HEK293T (cell line): ENCODE measurements at regions not wholly inside any gene's neighbourhood (a gene's known extent, or its start where the extent isn't known, plus 50 kb on each side); places are given as distances from the start of the nearest gene placed in this dataset.

Source experiments
- CTCF ChIA-PET: fragments of 350-600 bp; formaldehyde crosslinking; extraction: SDS; loops from one replicate; lab custom pipeline; 2021; ENCODE audit warnings: antibody characterized with exemption, inconsistent platforms; lab: Yijun Ruan, JAX
- POLR2A ChIA-PET: fragments of 350-600 bp; formaldehyde crosslinking; extraction: SDS; loops from one replicate; lab custom pipeline; 2020; ENCODE audit warnings: antibody characterized with exemption, inconsistent platforms; lab: Yijun Ruan, JAX
- DNase-seq: peaks from one replicate; pipeline ENCODE4 v3.0.0; 2012; ENCODE audit warnings: mixed read lengths; ENCODE audit errors: extremely low spot score
- ARNT ChIP-seq: fragments of 450-650 bp; IDR thresholded peaks from 2 replicates; pipeline ENCODE4 v1.6.1; 2017; ENCODE audit warnings: mild to moderate bottlenecking
- BHLHE40 ChIP-seq: fragments of 450-650 bp; IDR thresholded peaks from 2 replicates; pipeline ENCODE4 v1.6.1; 2016; ENCODE audit warnings: mild to moderate bottlenecking, moderate library complexity, borderline replicate concordance
- CTBP1 ChIP-seq: fragments of 450-650 bp; IDR thresholded peaks from 2 replicates; pipeline ENCODE4 v1.6.1; 2016; ENCODE audit warnings: borderline replicate concordance
- ELF4 ChIP-seq: fragments of 450-650 bp; IDR thresholded peaks from 2 replicates; pipeline ENCODE4 v1.6.1; 2017; ENCODE audit warnings: antibody characterized with exemption
- FOXA1 ChIP-seq: fragments of 450-650 bp; IDR thresholded peaks from 2 replicates; pipeline ENCODE4 v1.6.1; 2016; ENCODE audit warnings: mild to moderate bottlenecking
- FOXK2 ChIP-seq: fragments of 450-650 bp; IDR thresholded peaks from 2 replicates; pipeline ENCODE4 v1.6.1; 2016; ENCODE audit warnings: mild to moderate bottlenecking
- FOXM1 ChIP-seq: fragments of 450-650 bp; IDR thresholded peaks from 2 replicates; pipeline ENCODE4 v1.6.1; 2017; ENCODE audit warnings: mild to moderate bottlenecking, borderline replicate concordance
- HDGF ChIP-seq: fragments of 450-650 bp; IDR thresholded peaks from 2 replicates; pipeline ENCODE4 v1.6.1; 2017; ENCODE audit warnings: antibody characterized with exemption, borderline replicate concordance
- L3MBTL2 ChIP-seq: fragments of 450-650 bp; conservative IDR thresholded peaks from 2 replicates; pipeline ENCODE4 v1.6.1; 2016; ENCODE audit warnings: mild to moderate bottlenecking
- LEF1 ChIP-seq: fragments of 450-650 bp; IDR thresholded peaks from 2 replicates; pipeline ENCODE4 v1.6.1; 2017; ENCODE audit warnings: mild to moderate bottlenecking, borderline replicate concordance
- NFRKB ChIP-seq: fragments of 450-650 bp; IDR thresholded peaks from 2 replicates; pipeline ENCODE4 v1.6.1; 2016; ENCODE audit warnings: mild to moderate bottlenecking, moderate library complexity
- PKNOX1 ChIP-seq: fragments of 450-650 bp; IDR thresholded peaks from 2 replicates; pipeline ENCODE4 v1.6.1; 2016
- SP1 ChIP-seq: fragments of 450-650 bp; IDR thresholded peaks from 2 replicates; pipeline ENCODE4 v1.6.1; 2017
- SUZ12 ChIP-seq: fragments of 450-650 bp; IDR thresholded peaks from 2 replicates; pipeline ENCODE4 v1.6.1; 2016; ENCODE audit warnings: mild to moderate bottlenecking
- TARDBP ChIP-seq: fragments of 450-650 bp; IDR thresholded peaks from 2 replicates; pipeline ENCODE4 v1.6.1; 2016
- ZNF384 ChIP-seq: fragments of 450-650 bp; IDR thresholded peaks from 2 replicates; pipeline ENCODE4 v1.6.1; 2016

DNA sequence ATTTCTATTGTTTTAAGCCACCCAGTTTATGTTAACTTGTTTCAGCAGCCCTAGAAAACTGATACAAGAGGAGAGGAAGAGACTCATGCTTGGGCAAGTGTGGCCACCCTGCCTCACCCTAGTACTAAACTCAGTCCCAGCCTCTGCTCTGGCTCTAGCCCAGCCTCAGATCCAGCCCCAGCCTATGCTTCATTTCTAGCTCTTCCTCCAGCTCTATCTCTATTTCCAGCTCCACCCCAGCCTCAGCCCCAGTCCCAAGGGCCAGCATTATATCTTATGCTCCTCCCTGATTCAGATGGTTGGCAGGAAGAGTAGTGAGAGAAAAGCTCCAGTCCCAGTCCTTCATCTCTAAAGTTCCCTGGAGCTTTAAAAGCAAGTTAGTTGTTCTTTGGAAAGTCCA, 535.5 kb downstream of the PTPRC start:
- CTCF ChIA-PET, result no interaction called here

GRCh38 chr1:199176713-199177112, 537.9 kb downstream of the PTPRC start:
- TF ChIP-seq FOXM1 (no peak), ARNT (no peak), SP1 (no peak), BHLHE40 (no peak), FOXK2 (no peak), L3MBTL2 (no peak), ELF4 (no peak), FOXA1 (no peak), TARDBP (no peak), SUZ12 (no peak), ZNF384 (no peak), CTBP1 (no peak), PKNOX1 (no peak), HDGF (no peak), NFRKB (no peak), LEF1 (no peak)
- no peak for DNase-seq
- ChIA-PET POLR2A (no interaction called here), CTCF (no interaction called here)

More for the DNA sequence above, 535.5 kb downstream of the PTPRC start:
- no peak for DNase-seq
- TF ChIP-seq FOXM1 (no peak), FOXK2 (no peak), ZNF384 (no peak), PKNOX1 (no peak), HDGF (no peak), ARNT (no peak), TARDBP (no peak), SP1 (no peak)
- POLR2A ChIA-PET, result no interaction called here

GRCh38 chr1:199177241-199177640, 538.4 kb downstream of the PTPRC start:
- DNase-seq, result no peak
- TF ChIP-seq PKNOX1, result no peak
- no peak for TF ChIP-seq ARNT
- TF ChIP-seq BHLHE40, result no peak
- no peak for TF ChIP-seq SP1
- no peak for TF ChIP-seq FOXK2
- TF ChIP-seq FOXA1, result no peak
- no peak for TF ChIP-seq SUZ12
- TF ChIP-seq ZNF384, result no peak
- TF ChIP-seq FOXM1, result no peak
- CTCF ChIA-PET, result no interaction called here
- POLR2A ChIA-PET, result no interaction called here

- TF ChIP-seq ARNT, result no peak
- TF ChIP-seq FOXA1, result no peak
- TF ChIP-seq ELF4, result no peak
- no peak for TF ChIP-seq FOXK2
- no peak for TF ChIP-seq HDGF
- no peak for TF ChIP-seq NFRKB
- no peak for TF ChIP-seq BHLHE40
- no peak for TF ChIP-seq CTBP1
- TF ChIP-seq LEF1, result no peak
- TF ChIP-seq SUZ12, result no peak
- TF ChIP-seq ZNF384, result no peak
- no peak for TF ChIP-seq PKNOX1
- TF ChIP-seq SP1, result no peak
- no peak for TF ChIP-seq L3MBTL2
- TF ChIP-seq TARDBP, result no peak
- TF ChIP-seq FOXM1, result no peak
- ChIA-PET POLR2A (no interaction called here), CTCF (no interaction called here)
- no peak for DNase-seq
These were observed 539.8 kb downstream of the PTPRC start for GRCh38 chr1:199178646-199179045.

DNA sequence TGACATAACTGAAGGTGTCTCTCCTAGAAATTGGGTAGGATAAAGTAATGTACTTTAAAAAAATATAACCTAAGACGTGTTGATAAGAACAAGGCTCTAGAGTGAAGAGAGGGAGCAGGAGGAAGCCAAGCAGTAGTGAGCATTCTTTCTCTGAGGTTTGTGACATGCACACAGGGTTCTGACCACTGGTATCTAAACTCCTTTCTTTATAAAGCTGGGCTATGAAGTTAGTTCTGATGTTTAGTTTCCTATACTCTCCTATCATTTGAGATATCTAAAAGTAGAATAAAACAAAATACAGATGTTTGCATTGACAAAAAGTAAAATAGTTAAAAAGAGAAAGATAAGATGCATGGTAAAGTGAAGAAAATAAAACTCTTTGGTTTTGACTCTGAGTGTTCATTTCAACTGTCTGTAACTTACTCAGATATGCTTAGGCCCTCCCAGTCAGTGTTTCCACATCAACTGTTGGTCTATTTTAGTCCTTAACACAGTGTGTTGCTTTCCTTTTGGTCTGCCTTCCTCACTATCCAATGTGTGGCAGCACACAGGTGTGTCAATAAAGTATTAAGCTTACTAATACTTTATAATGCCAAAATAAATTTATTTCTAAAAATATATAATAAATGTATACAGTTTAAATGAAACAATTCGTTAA, 543.5 kb downstream of the PTPRC start:
- no peak for DNase-seq
- POLR2A ChIA-PET, result no interaction called here
- TF ChIP-seq FOXA1, result no peak
- TF ChIP-seq HDGF, result no peak
- no peak for TF ChIP-seq ELF4
- TF ChIP-seq SP1, result no peak
- TF ChIP-seq TARDBP, result no peak
- TF ChIP-seq SUZ12, result no peak
- no peak for TF ChIP-seq BHLHE40
- TF ChIP-seq ARNT, result no peak
- TF ChIP-seq NFRKB, result no peak
- CTCF ChIA-PET, result no interaction called here

GRCh38 chr1:199184180-199184579, 545.3 kb downstream of the PTPRC start:
- POLR2A ChIA-PET, result no interaction called here
- TF ChIP-seq LEF1, result no peak
- no peak for TF ChIP-seq PKNOX1
- TF ChIP-seq HDGF, result no peak
- no peak for TF ChIP-seq TARDBP
- CTCF ChIA-PET, result no interaction called here
- no peak for DNase-seq
